Loucy (cell line): ENCODE measurements at regions not wholly inside any gene's neighbourhood (a gene's known extent, or its start where the extent isn't known, plus 50 kb on each side); places are given as distances from the start of the nearest gene placed in this dataset.

ENCODE experiments used
- H2AFZ ChIP-seq: fragments of 200-600 bp; sonication (generic); 2 replicates; pipeline ENCODE4 v1.6.0; 2016; ENCODE audit warnings: antibody characterized with exemption, mild to moderate bottlenecking, low read length, moderate library complexity
- H3F3A ChIP-seq: fragments of 200-600 bp; 2 replicates; pipeline ENCODE4 v1.6.0; 2016; ENCODE audit warnings: antibody characterized with exemption, low read depth, mild to moderate bottlenecking
- H3K27me3 ChIP-seq: fragments of 200-600 bp; sonication (generic); 2 replicates; pipeline ENCODE4 v1.6.1; 2014; ENCODE audit warnings: low read length, mild to moderate bottlenecking; ENCODE audit not compliant: insufficient read depth, poor library complexity, severe bottlenecking
- H3K36me3 ChIP-seq: fragments of 200-600 bp; sonication (generic); 2 replicates; pipeline ENCODE4 v1.6.1; 2016; ENCODE audit warnings: low read length; ENCODE audit not compliant: insufficient read depth
- H3K4me1 ChIP-seq: fragments of 200-600 bp; sonication (generic); 2 replicates; pipeline ENCODE4 v1.5.1; 2014; ENCODE audit warnings: low read length, mild to moderate bottlenecking; ENCODE audit not compliant: insufficient read depth, poor library complexity, severe bottlenecking
- H3K4me2 ChIP-seq: fragments of 200-600 bp; sonication (generic); 2 replicates; pipeline ENCODE4 v1.6.0; 2014; ENCODE audit warnings: antibody characterized with exemption, low read length, low read depth, mild to moderate bottlenecking; ENCODE audit not compliant: poor library complexity, severe bottlenecking
- H3K4me3 ChIP-seq: fragments of 200-600 bp; sonication (generic); 2 replicates; pipeline ENCODE4 v1.5.1; 2014; ENCODE audit warnings: low read length, mild to moderate bottlenecking, mixed read lengths; ENCODE audit not compliant: poor library complexity, severe bottlenecking
- H3K79me2 ChIP-seq: fragments of 200-600 bp; sonication (generic); 2 replicates; pipeline ENCODE4 v1.6.1; 2014; ENCODE audit warnings: low read length; ENCODE audit not compliant: insufficient read depth
- H3K9ac ChIP-seq: fragments of 200-600 bp; sonication (generic); 2 replicates; pipeline ENCODE4 v1.6.0; 2014; ENCODE audit warnings: mild to moderate bottlenecking, low read depth, low read length, moderate library complexity; ENCODE audit not compliant: poor library complexity, severe bottlenecking
- H3K9me2 ChIP-seq: fragments of 200-600 bp; sonication (generic); replicated peaks from 2 replicates; pipeline ENCODE4 v1.6.1; 2016; ENCODE audit warnings: low read depth, low read length, mixed read lengths
- H3K9me3 ChIP-seq: fragments of 200-600 bp; sonication (generic); 2 replicates; pipeline ENCODE4 v1.6.1; 2014; ENCODE audit warnings: mild to moderate bottlenecking, antibody characterized with exemption, low read length, low read depth; ENCODE audit not compliant: insufficient read depth
- H4K20me1 ChIP-seq: fragments of 200-600 bp; sonication (generic); 2 replicates; pipeline ENCODE4 v1.6.0; 2014; ENCODE audit warnings: antibody characterized with exemption, low read length, mild to moderate bottlenecking; ENCODE audit not compliant: insufficient read depth, poor library complexity, severe bottlenecking
- CTCF ChIP-seq: fragments of 200-600 bp; sonication (generic); conservative IDR thresholded peaks from 2 replicates; pipeline ENCODE4 v1.5.1; 2014; ENCODE audit warnings: mild to moderate bottlenecking, antibody characterized with exemption, low read length
- EZH2phosphoT487 ChIP-seq: fragments of 200-600 bp; IDR thresholded peaks from 2 replicates; pipeline ENCODE4 v1.6.1; 2018; ENCODE audit warnings: antibody characterized with exemption, mild to moderate bottlenecking, moderate library complexity, borderline replicate concordance

GRCh38 chr1:229812693-229813092, 186.6 kb downstream of the URB2 start:
- Histone ChIP-seq H2AFZ (no peak overlapping the region), H3K9ac (no peak overlapping the region), H3K36me3 (no peaks in the 10 kb centered on the region), H3K79me2 (no peaks in the 10 kb centered on the region), H3K4me1 (peaks cover 5% of the 10 kb centered on the region), H3K4me3 (no peak overlapping the region), H3K4me2 (no peak overlapping the region), H3K27me3 (no peaks in the 10 kb centered on the region), H4K20me1 (no peaks in the 10 kb centered on the region), H3K9me3 (peaks cover 4% of the 10 kb centered on the region; the same call in 1 of the 2 replicates), H3F3A (no peaks in the 10 kb centered on the region), H3K9me2 (no peaks in the 10 kb centered on the region)
- no peak for TF ChIP-seq EZH2phosphoT487

- Histone ChIP-seq H3K9me2 (no peaks in the 10 kb centered on the region), H3K9me3 (peaks cover 7% of the 10 kb centered on the region; the same call in 1 of the 2 replicates), H3K4me2 (no peak overlapping the region), H3K4me1 (no peaks in the 10 kb centered on the region), H3K79me2 (no peaks in the 10 kb centered on the region), H3K27me3 (no peaks in the 10 kb centered on the region), H3K9ac (no peak overlapping the region), H3F3A (no peaks in the 10 kb centered on the region), H4K20me1 (no peaks in the 10 kb centered on the region), H3K4me3 (no peak overlapping the region), H2AFZ (no peak overlapping the region), H3K36me3 (no peaks in the 10 kb centered on the region)
- TF ChIP-seq CTCF (no peak), EZH2phosphoT487 (no peak)
Observed at GRCh38 chr1:229815076-229815475, 189.0 kb downstream of the URB2 start.

DNA sequence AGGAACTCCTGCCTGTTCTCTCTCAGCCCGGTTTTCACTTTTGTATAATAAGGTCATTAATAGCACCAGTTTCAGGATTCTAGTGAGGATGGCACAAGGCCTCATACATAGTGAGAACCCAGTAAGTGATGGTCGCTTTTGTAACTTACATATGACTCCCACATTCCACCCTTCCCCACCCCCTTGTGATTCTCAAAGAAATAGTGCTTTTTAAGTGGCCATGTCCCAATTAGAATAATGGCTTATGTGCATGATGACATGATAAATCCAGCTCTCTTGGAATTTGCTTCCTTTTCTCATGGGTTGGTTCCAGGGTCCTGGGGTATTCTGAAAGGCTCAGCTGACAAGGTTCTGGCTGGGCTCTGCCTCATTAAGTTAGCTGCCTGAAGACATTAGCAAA, 189.9 kb downstream of the URB2 start:
- Histone ChIP-seq H3K9ac (no peak overlapping the region), H3F3A (no peaks in the 10 kb centered on the region), H3K4me1 (no peaks in the 10 kb centered on the region), H3K9me2 (no peaks in the 10 kb centered on the region), H3K79me2 (no peaks in the 10 kb centered on the region), H4K20me1 (no peaks in the 10 kb centered on the region), H3K9me3 (peaks cover 5% of the 10 kb centered on the region; the same call in 1 of the 2 replicates), H3K36me3 (no peaks in the 10 kb centered on the region), H3K27me3 (no peaks in the 10 kb centered on the region), H2AFZ (no peak overlapping the region), H3K4me3 (no peak overlapping the region), H3K4me2 (no peak overlapping the region)
- no peak for TF ChIP-seq EZH2phosphoT487
- no peak for TF ChIP-seq CTCF

- TF ChIP-seq EZH2phosphoT487 (no peak), CTCF (no peak)
- Histone ChIP-seq H3K9ac (no peak overlapping the region), H4K20me1 (no peaks in the 10 kb centered on the region), H3K4me1 (no peaks in the 10 kb centered on the region), H3K9me3 (peaks cover 5% of the 10 kb centered on the region; the same call in 1 of the 2 replicates), H3K4me3 (no peak overlapping the region), H3K9me2 (no peaks in the 10 kb centered on the region), H3K27me3 (no peaks in the 10 kb centered on the region), H3K4me2 (no peak overlapping the region), H3K79me2 (no peaks in the 10 kb centered on the region), H3K36me3 (no peaks in the 10 kb centered on the region), H2AFZ (no peak overlapping the region), H3F3A (no peaks in the 10 kb centered on the region)
Observed at GRCh38 chr1:229817936-229818335, 191.9 kb downstream of the URB2 start.
